Sigmoid colon (tissue), 6 donors: ENCODE measurements at regions not wholly inside any gene's neighbourhood (a gene's known extent, or its start where the extent isn't known, plus 50 kb on each side); places are given as distances from the start of the nearest gene placed in this dataset.
A peak's percentile ranks its signal among the peaks of the same experiment; 100 is the strongest.
"Not testable (repeated sequence)": the region's sequence is repeated elsewhere in the genome, so short reads cannot be mapped to it uniquely, and the experiment has no call there.

Experiments used
- DNase-seq: peaks from one replicate; pipeline ENCODE4 v3.0.0-alpha.2; 2019
- H3K27ac ChIP-seq, 4 donors: fragments of 200-600 bp; sonication (generic); one replicate each; pipeline ENCODE4 v1.5.1; 2016 to 2019; ENCODE audit warnings: mild to moderate bottlenecking in 1 of 4
- H3K27me3 ChIP-seq, 3 donors: fragments of 200-600 bp; sonication (generic); one replicate each; pipeline ENCODE4 v1.5.1; 2019; ENCODE audit warnings: mild to moderate bottlenecking in 1 of 3
- H3K36me3 ChIP-seq, 4 donors: fragments of 200-600 bp; sonication (generic); one replicate each; pipeline ENCODE4 v1.5.1; 2016 to 2019
- H3K4me1 ChIP-seq, 4 donors: fragments of 200-600 bp; sonication (generic); one replicate each; pipeline ENCODE4 v1.5.1; 2017 to 2019
- H3K4me3 ChIP-seq, 4 donors: fragments of 200-600 bp; sonication (generic); one replicate each; pipeline ENCODE4 v1.5.1; 2017 to 2019; ENCODE audit warnings: mild to moderate bottlenecking in 2 of 4, moderate library complexity in 1 of 4
- H3K9me3 ChIP-seq, 4 donors: fragments of 200-600 bp in 3 of 4; sonication (generic) in 3 of 4; one replicate each; pipeline versions ENCODE4 v1.5.1 to v1.6.1; 2013 to 2019
- CTCF ChIP-seq, 4 experiments: fragments of 450-650 bp in 3 of 4; fragments of 200-600 bp in 1 of 4; IDR thresholded peaks; one replicate each; pipeline ENCODE4 v1.5.1; 2016 to 2019; ENCODE audit warnings: antibody characterized with exemption in 4 of 4, mild to moderate bottlenecking in 3 of 4, moderate library complexity in 2 of 4
- EP300 ChIP-seq, 4 donors: sonication (generic); formaldehyde crosslinking; IDR thresholded peaks; one replicate each; pipeline ENCODE4 v1.6.1; 2017; ENCODE audit warnings: antibody characterized with exemption in 4 of 4
- POLR2A ChIP-seq, 2 donors: fragments of 450-650 bp; IDR thresholded peaks; one replicate each; pipeline ENCODE4 v1.6.1; 2016; ENCODE audit warnings: antibody characterized with exemption in 2 of 2, mild to moderate bottlenecking in 2 of 2, moderate library complexity in 2 of 2
- POLR2AphosphoS5 ChIP-seq, 4 donors: sonication (generic); formaldehyde crosslinking; IDR thresholded peaks; one replicate each; pipeline ENCODE4 v1.6.1; 2017; ENCODE audit warnings: antibody characterized with exemption in 4 of 4
- WGBS, 2 donors: extraction: QIAGEN DNeasy Blood & Tissue Kit; methylation state at CpG; one replicate each; pipeline ENCODE4 v1.1.7; 2013; 5-methylcytosine and 5-hydroxymethylcytosine counted together
- intact Hi-C: fragments of 100-400 bp; cut with DNase I; formaldehyde crosslinking; loops from one replicate; pipeline ENCODE4 v1.15.1; 2023
- donor health status: healthy with polysubstance abuse.
- donor health status: healthy.

DNA sequence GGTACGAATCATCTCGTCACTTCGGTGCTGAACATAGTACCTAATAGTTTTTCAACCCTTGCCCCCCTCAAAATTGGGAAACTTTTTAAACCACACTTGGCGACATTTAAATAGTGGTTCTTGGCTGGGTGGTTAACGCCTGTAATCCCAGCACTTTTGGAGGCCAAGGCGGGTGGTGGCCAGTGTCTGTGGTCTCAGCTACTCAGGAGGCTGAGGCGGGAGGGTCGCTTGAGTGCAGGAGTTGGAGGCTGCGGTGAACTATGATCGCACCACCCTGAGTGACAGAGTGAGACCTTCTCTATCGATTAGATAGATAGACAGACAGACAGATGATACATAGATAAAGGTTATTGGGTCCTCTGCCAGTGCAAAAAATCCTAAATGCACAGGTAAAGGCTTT, 55.5 kb upstream of the RASAL2 start:
- H3K36me3 ChIP-seq, result no peaks in the 10 kb centered on the region
- no peaks in the 10 kb centered on the region for H3K9me3 ChIP-seq
- TF ChIP-seq CTCF (IDR thresholded peaks at IDR 0.05), result no peak
- no peak for TF ChIP-seq EP300 (IDR thresholded peaks at IDR 0.05)
- no peak for TF ChIP-seq POLR2A (IDR thresholded peaks at IDR 0.05)
- no peak for TF ChIP-seq POLR2AphosphoS5 (IDR thresholded peaks at IDR 0.05)
- H3K4me1 ChIP-seq, result peaks cover 0 to 9% (median 5%) of the 10 kb centered on the region in 4 donors
- H3K4me3 ChIP-seq, result peak overlapping the region; percentile 42 to 84 (median 74)
- peak overlapping the region; percentile 62 to 76 (median 71) for H3K27ac ChIP-seq
- no peak for DNase-seq
- WGBS, 2 donors, result 61 to 81% methylated on average over 11 of the region's 11 CpGs
- H3K27me3 ChIP-seq, result no peaks in the 10 kb centered on the region
- intact Hi-C loops, result loop anchor here (10.0 kb wide), 1 partner anchor 146 kb away; no protein-coding TSS in a partner anchor

DNA sequence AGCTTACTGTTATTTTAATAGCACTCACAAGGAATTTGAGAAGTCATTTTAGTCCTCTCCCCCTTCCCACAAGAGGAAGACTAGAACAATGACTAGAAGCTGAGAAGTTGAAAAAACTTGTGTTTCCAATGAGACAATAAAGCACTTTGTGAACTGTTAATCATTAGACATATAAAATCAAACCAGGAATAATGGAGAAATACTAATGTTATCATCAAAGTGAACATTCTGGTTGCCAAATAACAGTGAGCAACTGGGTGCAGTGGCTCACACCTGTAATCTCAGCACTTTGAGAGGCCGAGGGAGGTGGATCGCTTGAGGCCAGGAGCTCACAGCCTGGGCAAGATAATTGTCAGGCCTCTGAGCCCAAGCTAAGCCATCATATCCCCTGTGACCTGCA, 54.0 kb upstream of the RASAL2 start:
- intact Hi-C loops, result loop anchor here (10.0 kb wide), 1 partner anchor 145 kb away; no protein-coding TSS in a partner anchor
- TF ChIP-seq CTCF (IDR thresholded peaks at IDR 0.05) (no peak), POLR2A (IDR thresholded peaks at IDR 0.05) (no peak), EP300 (IDR thresholded peaks at IDR 0.05) (no peak), POLR2AphosphoS5 (IDR thresholded peaks at IDR 0.05) (no peak)

GRCh38 chr1:178043940-178044339, 50.0 kb upstream of the RASAL2 start:
- H3K4me3 ChIP-seq, H3K27me3 ChIP-seq, H3K36me3 ChIP-seq, H3K4me1 ChIP-seq, H3K9me3 ChIP-seq, DNase-seq, intact Hi-C loops, H3K27ac ChIP-seq: not testable (repeated sequence)
- WGBS, 2 donors, result 90 to 91% methylated on average over 4 of the region's 4 CpGs

More for the DNA sequence above, 54.0 kb upstream of the RASAL2 start:
- Histone ChIP-seq H3K4me1 (peaks cover 0 to 9% (median 5%) of the 10 kb centered on the region in 4 donors), H3K9me3 (no peaks in the 10 kb centered on the region), H3K36me3 (no peaks in the 10 kb centered on the region), H3K27me3 (no peaks in the 10 kb centered on the region), H3K4me3 (no peak overlapping the region), H3K27ac (no peak overlapping the region)
- 24 to 74% methylated on average over 2 of the region's 2 CpGs for WGBS, 2 donors
- DNase-seq, result no peak
